GM23248 (cell line): ENCODE measurements at regions not wholly inside any gene's neighbourhood (a gene's known extent, or its start where the extent isn't known, plus 50 kb on each side); places are given as distances from the start of the nearest gene placed in this dataset.

Experiments
- DNase-seq: peaks from one replicate; pipeline ENCODE4 v3.0.0-alpha.2; 2015
- H2AFZ ChIP-seq: fragments of 200-600 bp; sonication (generic); 2 replicates; pipeline ENCODE4 v1.6.1; 2016; ENCODE audit warnings: antibody characterized with exemption
- H3F3A ChIP-seq: fragments of 200-600 bp; sonication (generic); 2 replicates; pipeline ENCODE4 v1.6.1; 2016; ENCODE audit warnings: mild to moderate bottlenecking, antibody characterized with exemption, mixed run types; ENCODE audit not compliant: insufficient read depth
- H3K27ac ChIP-seq: fragments of 200-600 bp; sonication (generic); 2 replicates; pipeline ENCODE4 v1.5.1; 2016; ENCODE audit warnings: mild to moderate bottlenecking
- H3K27me3 ChIP-seq: fragments of 200-600 bp; sonication (generic); replicated peaks from 2 replicates; pipeline ENCODE4 v1.6.1; 2016; ENCODE audit warnings: mild to moderate bottlenecking; ENCODE audit not compliant: insufficient read depth
- H3K36me3 ChIP-seq: fragments of 200-600 bp; sonication (generic); 2 replicates; pipeline ENCODE4 v1.6.1; 2016; ENCODE audit warnings: low read depth, mild to moderate bottlenecking
- H3K4me1 ChIP-seq: fragments of 200-600 bp; sonication (generic); 2 replicates; pipeline ENCODE4 v1.6.1; 2016; ENCODE audit warnings: mild to moderate bottlenecking; ENCODE audit not compliant: insufficient read depth
- H3K4me2 ChIP-seq: fragments of 200-600 bp; sonication (generic); one replicate; pipeline ENCODE4 v1.6.1; 2016; ENCODE audit warnings: mild to moderate bottlenecking; ENCODE audit not compliant: unreplicated experiment
- H3K4me3 ChIP-seq: fragments of 200-600 bp; sonication (generic); 2 replicates; pipeline ENCODE4 v1.5.1; 2016; ENCODE audit warnings: mild to moderate bottlenecking
- H3K79me2 ChIP-seq: fragments of 200-600 bp; sonication (generic); 2 replicates; pipeline ENCODE4 v1.6.1; 2016; ENCODE audit warnings: mild to moderate bottlenecking; ENCODE audit not compliant: insufficient read depth
- H3K9ac ChIP-seq: fragments of 200-600 bp; sonication (generic); 2 replicates; pipeline ENCODE4 v1.6.1; 2016; ENCODE audit warnings: mild to moderate bottlenecking
- H3K9me2 ChIP-seq: fragments of 200-600 bp; sonication (generic); 2 replicates; pipeline ENCODE4 v1.6.1; 2016; ENCODE audit warnings: mixed run types, mild to moderate bottlenecking, moderate library complexity; ENCODE audit not compliant: insufficient read depth
- H3K9me3 ChIP-seq: fragments of 200-600 bp; sonication (generic); one replicate; pipeline ENCODE4 v1.6.1; 2017; ENCODE audit warnings: low read depth
- H4K20me1 ChIP-seq: fragments of 200-600 bp; sonication (generic); 2 replicates; pipeline ENCODE4 v1.6.0; 2016; ENCODE audit not compliant: insufficient read depth
- EZH2 ChIP-seq: fragments of 200-600 bp; sonication (generic); IDR thresholded peaks from 2 replicates; pipeline ENCODE4 v1.6.1; 2018; ENCODE audit warnings: antibody characterized with exemption, mild to moderate bottlenecking; ENCODE audit not compliant: insufficient read depth, poor library complexity, severe bottlenecking
- EZH2phosphoT487 ChIP-seq: fragments of 200-600 bp; sonication (generic); IDR thresholded peaks from 2 replicates; pipeline ENCODE4 v1.6.1; 2018; ENCODE audit warnings: antibody characterized with exemption, moderate library complexity, mild to moderate bottlenecking, low read depth; ENCODE audit not compliant: insufficient read depth
- WGBS, 2 experiments: methylation state at CpG; one replicate each; pipeline ENCODE4 v1.1.6; 2015 to 2017; ENCODE audit warnings: low lambda C conversion rate in 2 of 2, low coverage in 1 of 2; ENCODE audit errors: missing lambda C conversion rate in 2 of 2; 5-methylcytosine and 5-hydroxymethylcytosine counted together
- in situ Hi-C: fragments of 300-500 bp; cut with MboI; formaldehyde crosslinking; loops from 2 replicates; pipeline ENCODE4 v1.15.0; 2020

GRCh38 chr9:107949061-107949460 is 459.5 kb upstream of the KLF4 start:
- 73 to 84% methylated on average over 4 of the region's 4 CpGs for WGBS, 2 experiments
- H3K9ac ChIP-seq: no peak overlapping the region
- in situ Hi-C loops: no loop called here

GRCh38 chr9:107948601-107949000 is 459.0 kb upstream of the KLF4 start:
- no peaks in the 10 kb centered on the region for H3K79me2 ChIP-seq
- TF ChIP-seq EZH2phosphoT487: no peak
- no peak for TF ChIP-seq EZH2
- no peaks in the 10 kb centered on the region for H4K20me1 ChIP-seq
- H3K9me2 ChIP-seq: no peaks in the 10 kb centered on the region
- no peaks in the 10 kb centered on the region for H3K9me3 ChIP-seq
- no peak overlapping the region for H3K9ac ChIP-seq
- WGBS, 2 experiments: 68 to 69% methylated on average over 2 of the region's 2 CpGs
- H3K4me2 ChIP-seq: peak overlapping the region; percentile 40
- H3F3A ChIP-seq: no peaks in the 10 kb centered on the region
- in situ Hi-C loops: no loop called here
- no peaks in the 10 kb centered on the region for H3K27me3 ChIP-seq
- peak; percentile 57 for DNase-seq
- H3K36me3 ChIP-seq: no peaks in the 10 kb centered on the region
- H3K4me1 ChIP-seq: peaks cover 21% of the 10 kb centered on the region
- H2AFZ ChIP-seq: no peak overlapping the region
- H3K27ac ChIP-seq: no peak overlapping the region
- no peak overlapping the region for H3K4me3 ChIP-seq

More at GRCh38 chr9:107949061-107949460, 459.5 kb upstream of the KLF4 start:
- Histone ChIP-seq H3F3A (no peaks in the 10 kb centered on the region), H3K36me3 (no peaks in the 10 kb centered on the region), H3K27me3 (no peaks in the 10 kb centered on the region), H3K4me1 (peaks cover 21% of the 10 kb centered on the region), H3K9me2 (no peaks in the 10 kb centered on the region), H3K27ac (no peak overlapping the region), H4K20me1 (no peaks in the 10 kb centered on the region), H3K9me3 (no peaks in the 10 kb centered on the region), H3K4me3 (no peak overlapping the region), H2AFZ (no peak overlapping the region), H3K79me2 (no peaks in the 10 kb centered on the region), H3K4me2 (no peak overlapping the region)
- DNase-seq: peak; percentile 33
- TF ChIP-seq EZH2phosphoT487 (no peak), EZH2 (no peak)

- Histone ChIP-seq H3K4me3 (no peak overlapping the region), H2AFZ (no peak overlapping the region), H3F3A (no peaks in the 10 kb centered on the region), H3K9me3 (no peaks in the 10 kb centered on the region), H4K20me1 (no peaks in the 10 kb centered on the region), H3K9ac (no peak overlapping the region), H3K9me2 (no peaks in the 10 kb centered on the region), H3K27me3 (no peaks in the 10 kb centered on the region), H3K4me2 (peak overlapping the region; percentile 40), H3K4me1 (peaks cover 21% of the 10 kb centered on the region), H3K79me2 (no peaks in the 10 kb centered on the region), H3K36me3 (no peaks in the 10 kb centered on the region), H3K27ac (no peak overlapping the region)
- 50% methylated on average over 6 of the region's 6 CpGs for WGBS, 2 experiments
- TF ChIP-seq EZH2phosphoT487: no peak
- TF ChIP-seq EZH2: no peak
- peak; percentile 53 for DNase-seq
- in situ Hi-C loops: no loop called here
Observed at GRCh38 chr9:107948086-107948485, 458.5 kb upstream of the KLF4 start.

- Histone ChIP-seq H3K4me3 (no peak overlapping the region), H3K36me3 (no peaks in the 10 kb centered on the region), H3K4me1 (peaks cover 21% of the 10 kb centered on the region), H3K9me2 (no peaks in the 10 kb centered on the region), H3K9me3 (no peaks in the 10 kb centered on the region), H3K9ac (no peak overlapping the region), H3F3A (no peaks in the 10 kb centered on the region), H3K4me2 (no peak overlapping the region), H2AFZ (no peak overlapping the region), H3K79me2 (no peaks in the 10 kb centered on the region), H3K27me3 (no peaks in the 10 kb centered on the region), H3K27ac (no peak overlapping the region), H4K20me1 (no peaks in the 10 kb centered on the region)
- TF ChIP-seq EZH2 (no peak), EZH2phosphoT487 (no peak)
- in situ Hi-C loops: no loop called here
- WGBS, 2 experiments: 94 to 97% methylated on average over 5 of the region's 5 CpGs
- DNase-seq: no peak
Observed at GRCh38 chr9:107946364-107947141, 457.0 kb upstream of the KLF4 start.
